ENCODE measurements at regions not wholly inside any gene's neighbourhood (a gene's known extent, or its start where the extent isn't known, plus 50 kb on each side); places are given as distances from the start of the nearest gene placed in this dataset.

- Histone ChIP-seq H3K4me3 (replicated peaks; ENCODE audit: insufficient read depth, low read length) (no peak overlapping the region), H3K27ac (replicated peaks) (no peak overlapping the region), H3K27me3 (ENCODE audit: insufficient read depth, poor library complexity, severe bottlenecking) (peaks cover 3% of the 10 kb centered on the region)
- TF ChIP-seq REST (IDR thresholded peaks at IDR 0.05; ENCODE audit: insufficient replicate concordance, low read depth) (no peak), POLR2AphosphoS5 (IDR thresholded peaks at IDR 0.05; ENCODE audit: low read depth) (no peak), SPI1 (IDR thresholded peaks at IDR 0.05; ENCODE audit: borderline replicate concordance, low read depth) (no peak), CTCF (IDR thresholded peaks at IDR 0.05; ENCODE audit: insufficient read depth, low read length) (no peak), GABPA (IDR thresholded peaks at IDR 0.05; ENCODE audit: low read depth) (no peak)
- no peak for DNase-seq (ENCODE audit: low read depth in 1 of 2, low spot score in 1 of 2)
Observed at GRCh38 chr2:203817147-203817546, 50.4 kb upstream of the CTLA4 start.

Data from HL-60 (cell line).